ENCODE measurements at regions not wholly inside any gene's neighbourhood (a gene's known extent, or its start where the extent isn't known, plus 50 kb on each side); places are given as distances from the start of the nearest gene placed in this dataset.

DNA sequence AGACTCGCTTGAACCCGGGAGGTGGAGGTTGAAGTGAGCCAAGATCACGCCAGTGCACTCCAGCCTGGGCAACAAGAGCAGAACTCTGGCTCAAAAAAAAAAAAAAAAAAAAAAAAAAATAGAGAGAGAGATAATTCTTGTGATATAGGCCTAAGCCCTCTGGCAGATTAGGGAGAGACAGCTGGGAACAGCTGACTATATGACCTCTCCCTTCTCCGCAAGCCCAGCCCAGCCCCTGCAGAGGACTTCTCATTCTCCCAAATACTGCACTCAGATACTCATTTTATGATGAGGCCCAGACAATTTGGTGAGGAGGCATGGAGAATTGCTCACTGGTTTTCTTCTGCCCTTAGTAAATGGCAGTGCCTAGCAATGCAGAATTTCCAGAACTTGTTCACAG is 262.0 kb downstream of the HAUS1 start:
- Histone ChIP-seq H3K36me3 (ENCODE audit: control insufficient read depth in 2 of 4, insufficient read depth in 4 of 4, low read length in 3 of 4) (no peaks in the 10 kb centered on the region), H2BK20ac (ENCODE audit: low read length) (no peak overlapping the region), H4K8ac (ENCODE audit: extremely low read depth, insufficient read depth, low read length) (no peak overlapping the region), H4K5ac (ENCODE audit: insufficient read length, low read depth, low read length) (no peak overlapping the region), H3K18ac (ENCODE audit: extremely low read depth, low read length) (no peak overlapping the region), H3K23ac (ENCODE audit: insufficient read length) (no peak overlapping the region), H3K56ac (replicated peaks; ENCODE audit: insufficient read length, low read depth, low read length) (no peak overlapping the region), H4K20me1 (replicated peaks in 1 of 2; ENCODE audit: control insufficient read depth in 1 of 2, insufficient read depth in 2 of 2, low read length in 2 of 2) (peaks cover 0 to 4% of the 10 kb centered on the region in 2 experiments), H3K23me2 (ENCODE audit: low read depth, low read length) (0 out of 2 replicates have a peak, but pooled peaks cover 3% of the 10 kb centered on the region), H4K91ac (replicated peaks; ENCODE audit: insufficient read length, low read length) (no peak overlapping the region), H2AFZ (ENCODE audit: low read length) (no peak overlapping the region), H3K79me1 (ENCODE audit: low read depth, low read length) (no peaks in the 10 kb centered on the region; the same call in 1 of the 2 replicates), H2BK120ac (replicated peaks; ENCODE audit: low read depth, low read length) (no peak overlapping the region), H3K4me3 (ENCODE audit: extremely low read depth in 1 of 4, insufficient read depth in 2 of 4, low read depth in 3 of 4, low read length in 4 of 4) (no peak overlapping the region), H3K4ac (replicated peaks; ENCODE audit: insufficient read length, low read depth, low read length) (no peak overlapping the region), H3K27me3 (replicated peaks in 1 of 4; ENCODE audit: control insufficient read depth in 3 of 4, extremely low read depth in 1 of 4, insufficient read depth in 3 of 4, low read length in 3 of 4) (no peaks in the 10 kb centered on the region), H3K14ac (ENCODE audit: insufficient read length) (no peak overlapping the region), H3K9ac (replicated peaks in 1 of 4; ENCODE audit: extremely low read depth in 1 of 4, low read depth in 3 of 4, low read length in 3 of 4) (no peak overlapping the region), H3K4me2 (ENCODE audit: insufficient read depth in 1 of 2, low read depth in 2 of 2, low read length in 2 of 2) (no peak overlapping the region), H2AK5ac (ENCODE audit: low read depth, low read length) (no peak overlapping the region), H3K4me1 (replicated peaks in 1 of 4; ENCODE audit: control insufficient read depth in 3 of 4, insufficient read depth in 4 of 4, low read length in 3 of 4) (no peaks in the 10 kb centered on the region; a peak in 1 of 7 replicates), H2BK5ac (ENCODE audit: low read depth, low read length) (no peak overlapping the region), H3K79me2 (ENCODE audit: control insufficient read depth in 1 of 2, insufficient read depth in 2 of 2, low read length in 2 of 2) (no peaks in the 10 kb centered on the region), H2BK15ac (ENCODE audit: low read length) (no peak overlapping the region), H2BK12ac (ENCODE audit: low read depth, low read length) (no peak overlapping the region), H3K27ac (ENCODE audit: low read depth, low read length) (no peak overlapping the region), H3K9me3 (ENCODE audit: insufficient read depth in 2 of 2, low read depth in 1 of 2, low read length in 1 of 2) (no peaks in the 10 kb centered on the region)
- DNase-seq (ENCODE audit: low read depth in 1 of 2, low spot score in 2 of 2): no peak
- ChIA-PET POLR2A (ENCODE audit: partially characterized antibody) (no interaction called here), CTCF (ENCODE audit: partially characterized antibody) (interaction anchor here (1.1 to 9.1 kb wide), 2 partner anchors 42 to 86 kb away, joined by 3 to 148 read pairs; no protein-coding TSS in a partner anchor)
- FAIRE-seq: no peak
- no peak for TF ChIP-seq RNF2 (IDR thresholded peaks at IDR 0.05; ENCODE audit: borderline replicate concordance, low read depth, low read length, missing control alignments, poor library complexity, severe bottlenecking)
- TF ChIP-seq EP300 (IDR thresholded peaks at IDR 0.05; ENCODE audit: borderline replicate concordance in 1 of 2, low read depth in 2 of 2, low read length in 2 of 2): no peak
- TF ChIP-seq JUN (IDR thresholded peaks at IDR 0.05; ENCODE audit: low read depth, low read length): no peak
- no peak for TF ChIP-seq CBX8 (IDR thresholded peaks at IDR 0.05; ENCODE audit: borderline replicate concordance, low read depth, low read length)
- TF ChIP-seq, protein P1, sequence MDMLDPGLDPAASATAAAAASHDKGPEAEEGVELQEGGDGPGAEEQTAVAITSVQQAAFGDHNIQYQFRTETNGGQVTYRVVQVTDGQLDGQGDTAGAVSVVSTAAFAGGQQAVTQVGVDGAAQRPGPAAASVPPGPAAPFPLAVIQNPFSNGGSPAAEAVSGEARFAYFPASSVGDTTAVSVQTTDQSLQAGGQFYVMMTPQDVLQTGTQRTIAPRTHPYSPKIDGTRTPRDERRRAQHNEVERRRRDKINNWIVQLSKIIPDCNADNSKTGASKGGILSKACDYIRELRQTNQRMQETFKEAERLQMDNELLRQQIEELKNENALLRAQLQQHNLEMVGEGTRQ (IDR thresholded peaks at IDR 0.05; ENCODE audit: low read length): no peak
- no peak for TF ChIP-seq SP1 (IDR thresholded peaks at IDR 0.05; ENCODE audit: low read depth, low read length)
- TF ChIP-seq SUZ12 (IDR thresholded peaks at IDR 0.05; ENCODE audit: low read length): no peak
- no peak for TF ChIP-seq HDAC2 (IDR thresholded peaks at IDR 0.05; ENCODE audit: borderline replicate concordance in 1 of 2, low read depth in 2 of 2, low read length in 2 of 2)
- 89% methylated on average over 4 of the region's 4 CpGs; no CpG with 5 or more reads in 1 of the 2 experiments for WGBS, 2 experiments (ENCODE audit: extremely low coverage in 1 of 2, insufficient coverage in 1 of 2, insufficient read length in 1 of 2, insufficient replicate concordance in 2 of 2, low coverage in 1 of 2, low lambda C conversion rate in 2 of 2, missing lambda C conversion rate in 1 of 2)

Data from H1 (cell line).